HFFc6 (cell line): ENCODE measurements at regions not wholly inside any gene's neighbourhood (a gene's known extent, or its start where the extent isn't known, plus 50 kb on each side); places are given as distances from the start of the nearest gene placed in this dataset.
"Not testable (repeated sequence)": the region's sequence is repeated elsewhere in the genome, so short reads cannot be mapped to it uniquely, and the experiment has no call there.

ENCODE experiments used
- DNase-seq: peaks from one replicate; pipeline ENCODE4 v3.0.0-alpha.2; 2018
- H3K27ac Mint-ChIP-seq: 2 replicates; pipeline ENCODE4 v1.8.0; 2020; ENCODE audit warnings: mild to moderate bottlenecking, mixed read lengths
- H3K27me3 Mint-ChIP-seq: 2 replicates; pipeline ENCODE4 v1.8.0; 2021; ENCODE audit warnings: mild to moderate bottlenecking, moderate library complexity, mixed read lengths; ENCODE audit not compliant: insufficient read depth
- H3K36me3 Mint-ChIP-seq: 2 replicates; pipeline ENCODE4 v1.8.0; 2021; ENCODE audit warnings: low read depth, mixed read lengths
- H3K4me1 Mint-ChIP-seq: 2 replicates; pipeline ENCODE4 v1.8.0; 2020; ENCODE audit warnings: low read depth, mixed read lengths
- H3K4me3 Mint-ChIP-seq: 2 replicates; pipeline ENCODE4 v1.8.0; 2020; ENCODE audit warnings: mild to moderate bottlenecking, moderate library complexity, mixed read lengths
- H3K9me3 Mint-ChIP-seq: 2 replicates; pipeline ENCODE4 v1.8.0; 2020; ENCODE audit warnings: mild to moderate bottlenecking, mixed read lengths
- TF ChIP-seq, protein P1 (sequence below): fragments of 200-600 bp; sonication (generic); IDR thresholded peaks from 2 replicates; pipeline ENCODE4 v1.5.0; 2021; ENCODE audit warnings: antibody characterized with exemption, mild to moderate bottlenecking

DNA sequence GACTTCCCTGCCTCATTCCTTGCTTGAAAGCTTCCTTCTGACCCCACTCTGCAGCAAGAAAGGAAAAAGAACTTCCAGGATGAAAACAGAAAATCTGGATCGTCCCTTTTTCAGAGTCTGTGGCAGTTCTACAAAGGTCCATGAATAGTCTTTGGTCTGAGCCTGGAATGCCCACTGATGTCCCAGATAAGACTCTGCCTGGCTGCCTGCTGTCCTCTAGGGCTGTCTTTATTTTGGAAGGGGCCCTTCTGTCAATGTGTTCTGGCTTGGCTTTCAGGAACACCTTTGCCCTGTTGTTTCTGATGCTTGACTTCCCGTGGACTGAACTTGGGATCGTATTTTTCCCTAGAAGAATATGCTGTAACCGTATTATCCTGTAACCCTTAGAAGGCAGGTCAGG lies 114.7 kb upstream of the LNX1 start:
- Mint-ChIP-seq H3K27me3 (peaks cover 1% of the 10 kb centered on the region; the same call in 1 of the 2 replicates), H3K9me3 (no peaks in the 10 kb centered on the region), H3K4me1 (peaks cover 62% of the 10 kb centered on the region), H3K4me3 (peak overlapping the region; percentile 6; the same call in 1 of the 2 replicates), H3K36me3 (peaks cover 5% of the 10 kb centered on the region), H3K27ac (peak overlapping the region; percentile 75; the same call in 1 of the 2 replicates)
- DNase-seq: no peak
- TF ChIP-seq, protein P1, sequence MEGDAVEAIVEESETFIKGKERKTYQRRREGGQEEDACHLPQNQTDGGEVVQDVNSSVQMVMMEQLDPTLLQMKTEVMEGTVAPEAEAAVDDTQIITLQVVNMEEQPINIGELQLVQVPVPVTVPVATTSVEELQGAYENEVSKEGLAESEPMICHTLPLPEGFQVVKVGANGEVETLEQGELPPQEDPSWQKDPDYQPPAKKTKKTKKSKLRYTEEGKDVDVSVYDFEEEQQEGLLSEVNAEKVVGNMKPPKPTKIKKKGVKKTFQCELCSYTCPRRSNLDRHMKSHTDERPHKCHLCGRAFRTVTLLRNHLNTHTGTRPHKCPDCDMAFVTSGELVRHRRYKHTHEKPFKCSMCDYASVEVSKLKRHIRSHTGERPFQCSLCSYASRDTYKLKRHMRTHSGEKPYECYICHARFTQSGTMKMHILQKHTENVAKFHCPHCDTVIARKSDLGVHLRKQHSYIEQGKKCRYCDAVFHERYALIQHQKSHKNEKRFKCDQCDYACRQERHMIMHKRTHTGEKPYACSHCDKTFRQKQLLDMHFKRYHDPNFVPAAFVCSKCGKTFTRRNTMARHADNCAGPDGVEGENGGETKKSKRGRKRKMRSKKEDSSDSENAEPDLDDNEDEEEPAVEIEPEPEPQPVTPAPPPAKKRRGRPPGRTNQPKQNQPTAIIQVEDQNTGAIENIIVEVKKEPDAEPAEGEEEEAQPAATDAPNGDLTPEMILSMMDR: no peak

DNA sequence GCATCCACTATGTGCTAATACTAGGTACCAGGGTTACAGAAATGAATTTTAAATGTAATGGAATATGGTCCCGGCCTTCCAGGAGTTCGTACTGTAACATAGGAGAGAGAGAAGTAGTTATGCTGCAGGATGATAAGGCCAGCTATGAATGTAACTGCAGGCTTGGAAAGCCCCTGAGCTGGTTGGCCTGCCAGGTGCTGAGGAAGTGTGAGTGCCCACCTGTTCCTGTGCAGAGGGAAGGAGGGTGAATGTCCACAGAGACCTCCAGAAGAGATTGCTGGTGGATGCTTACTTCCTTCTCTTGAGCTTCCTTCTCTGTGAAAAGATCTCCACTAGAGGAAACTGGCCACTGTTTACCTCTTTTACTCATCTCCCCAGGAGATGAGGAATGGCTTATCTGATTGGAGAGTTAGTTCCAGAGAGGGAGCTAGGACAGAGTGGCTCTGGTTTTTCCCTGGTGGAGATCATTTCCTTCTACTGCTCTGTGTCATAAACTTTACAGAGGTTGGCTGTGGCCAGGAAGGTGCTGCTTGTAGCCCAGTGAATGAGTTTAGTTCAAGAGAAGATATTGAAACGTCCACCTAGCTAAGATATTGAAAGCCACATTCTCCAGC lies 114.0 kb upstream of the LNX1 start:
- Mint-ChIP-seq H3K36me3 (peaks cover 10% of the 10 kb centered on the region), H3K27ac (peak overlapping the region; percentile 75), H3K9me3 (no peaks in the 10 kb centered on the region), H3K27me3 (peaks cover 1% of the 10 kb centered on the region; the same call in 1 of the 2 replicates), H3K4me3 (no peak overlapping the region; the same call in 1 of the 2 replicates), H3K4me1 (peaks cover 62% of the 10 kb centered on the region)
- TF ChIP-seq, protein P1: no peak
- peak; percentile 16 for DNase-seq

DNA sequence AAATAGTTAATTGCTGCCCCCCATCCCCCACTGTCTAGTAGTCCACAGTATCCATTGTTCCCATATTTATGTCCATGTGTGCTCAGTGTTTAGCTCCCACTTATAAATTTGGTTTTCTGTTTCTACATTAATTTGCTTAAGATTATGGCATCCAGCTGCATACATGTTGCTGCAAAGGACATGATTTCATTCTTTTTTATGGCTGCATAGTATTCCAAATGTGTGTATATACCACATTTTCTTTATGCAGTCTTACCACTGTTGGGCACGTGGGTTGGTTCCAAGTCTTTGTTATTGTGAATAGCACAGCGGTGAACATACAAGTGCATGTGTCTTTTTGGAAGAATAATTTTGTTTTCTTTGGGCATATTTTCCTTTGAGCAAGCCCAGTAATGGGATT lies 113.0 kb upstream of the LNX1 start:
- Mint-ChIP-seq H3K9me3 (no peaks in the 10 kb centered on the region), H3K36me3 (peaks cover 10% of the 10 kb centered on the region), H3K27ac (no peak overlapping the region), H3K4me1 (peaks cover 62% of the 10 kb centered on the region), H3K27me3 (peaks cover 1% of the 10 kb centered on the region; the same call in 1 of the 2 replicates), H3K4me3 (no peak overlapping the region)
- no peak for DNase-seq
- TF ChIP-seq, protein P1: no peak

DNA sequence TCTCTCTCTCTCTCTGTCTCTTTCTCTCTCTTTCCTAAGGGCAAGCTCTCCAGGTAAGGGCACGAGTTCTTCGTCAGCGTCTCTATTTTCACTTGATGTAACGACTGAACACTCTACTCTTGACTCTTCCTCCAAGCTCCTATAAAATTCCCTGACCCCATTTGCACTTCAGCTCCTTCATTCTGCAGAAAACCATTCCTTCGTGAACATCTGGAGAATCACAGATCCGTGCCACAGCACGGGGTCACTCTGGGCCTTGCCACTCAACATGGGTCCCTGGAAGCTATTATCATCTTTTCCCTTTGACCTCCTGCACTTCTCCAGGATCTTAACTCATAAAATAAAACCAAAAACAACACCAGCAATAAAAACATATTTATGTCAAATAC lies 112.0 kb upstream of the LNX1 start:
- H3K27me3 Mint-ChIP-seq: peaks cover 1% of the 10 kb centered on the region; the same call in 1 of the 2 replicates
- no peak for DNase-seq
- peak overlapping the region; percentile 87 for H3K27ac Mint-ChIP-seq
- TF ChIP-seq, protein P1: no peak
- peaks cover 66% of the 10 kb centered on the region for H3K4me1 Mint-ChIP-seq
- no peaks in the 10 kb centered on the region for H3K9me3 Mint-ChIP-seq
- H3K36me3 Mint-ChIP-seq: peaks cover 10% of the 10 kb centered on the region
- H3K4me3 Mint-ChIP-seq: peak overlapping the region; percentile 72

DNA sequence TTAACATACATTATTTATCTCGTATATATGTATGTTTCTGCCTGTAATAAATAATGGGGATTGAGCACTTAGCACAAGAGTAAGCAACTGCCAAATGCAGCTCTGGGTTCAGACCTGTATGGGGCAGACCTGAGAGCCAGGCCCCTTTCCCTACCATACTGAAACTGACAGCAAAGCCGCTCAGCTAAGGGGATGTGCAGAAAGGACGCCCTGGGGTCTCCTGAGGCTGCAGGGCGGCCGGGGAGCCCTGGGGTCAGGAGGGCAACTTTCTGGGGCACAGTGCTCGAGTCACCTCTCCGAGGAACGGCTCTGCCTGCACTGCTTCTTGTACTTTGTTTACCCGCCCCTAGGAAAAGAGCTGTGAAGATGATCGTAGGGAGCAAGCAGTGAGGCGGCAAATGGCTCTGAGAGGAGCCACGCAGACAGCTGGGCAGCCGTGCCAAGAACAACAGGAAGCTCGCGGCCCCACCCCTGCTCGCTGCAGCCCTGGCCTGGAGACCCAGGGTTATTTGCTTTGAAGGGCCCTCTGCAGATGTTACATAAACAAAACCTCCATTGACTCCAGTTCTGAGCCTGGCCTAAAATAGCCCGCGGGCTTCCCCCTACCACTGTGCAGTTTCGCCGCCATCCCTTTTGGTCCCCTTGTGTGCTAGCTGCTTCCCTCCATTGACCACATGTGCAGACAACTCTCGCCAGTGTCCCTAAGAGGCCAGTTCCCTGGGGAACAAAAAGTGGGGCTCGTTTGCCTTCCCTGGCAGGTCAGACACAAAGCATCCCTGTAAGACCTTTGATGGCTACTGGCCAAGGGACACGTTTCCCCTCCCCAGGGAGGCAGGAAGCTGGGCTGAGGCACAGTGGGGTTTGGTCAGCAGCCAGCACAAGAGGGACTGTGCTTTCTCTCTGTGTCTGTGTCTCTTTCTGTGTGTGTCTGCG lies 111.3 kb upstream of the LNX1 start:
- no peaks in the 10 kb centered on the region; the same call in 1 of the 2 replicates for H3K27me3 Mint-ChIP-seq
- peaks cover 10% of the 10 kb centered on the region for H3K36me3 Mint-ChIP-seq
- peak; percentile 52 for DNase-seq
- peak overlapping the region; percentile 87 for H3K27ac Mint-ChIP-seq
- peaks cover 63% of the 10 kb centered on the region for H3K4me1 Mint-ChIP-seq
- H3K9me3 Mint-ChIP-seq: no peaks in the 10 kb centered on the region
- TF ChIP-seq, protein P1: peak; percentile 31
- peak overlapping the region; percentile 72 for H3K4me3 Mint-ChIP-seq

DNA sequence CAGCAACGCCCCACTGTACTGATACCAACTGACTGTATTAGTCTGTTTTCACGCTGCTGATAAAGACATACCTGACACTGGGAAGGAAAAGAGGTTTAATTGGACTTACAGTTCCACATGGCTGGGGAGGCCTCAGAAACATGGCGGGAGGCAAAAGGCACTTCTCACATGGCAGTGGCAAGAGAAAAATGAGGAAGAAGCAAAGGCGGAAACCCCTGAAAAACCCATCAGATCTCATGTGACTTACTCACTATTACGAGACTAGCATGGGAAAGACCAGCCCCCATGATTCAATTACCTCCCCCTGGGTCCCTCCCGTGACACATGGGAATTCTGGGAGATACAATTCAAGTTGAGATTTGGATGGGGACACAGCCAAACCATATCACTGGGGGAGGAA lies 110.0 kb upstream of the LNX1 start:
- DNase-seq, H3K36me3 Mint-ChIP-seq, H3K27ac Mint-ChIP-seq, H3K4me3 Mint-ChIP-seq, H3K27me3 Mint-ChIP-seq, H3K9me3 Mint-ChIP-seq: not testable (repeated sequence)
- peaks cover 50% of the 10 kb centered on the region for H3K4me1 Mint-ChIP-seq

DNA sequence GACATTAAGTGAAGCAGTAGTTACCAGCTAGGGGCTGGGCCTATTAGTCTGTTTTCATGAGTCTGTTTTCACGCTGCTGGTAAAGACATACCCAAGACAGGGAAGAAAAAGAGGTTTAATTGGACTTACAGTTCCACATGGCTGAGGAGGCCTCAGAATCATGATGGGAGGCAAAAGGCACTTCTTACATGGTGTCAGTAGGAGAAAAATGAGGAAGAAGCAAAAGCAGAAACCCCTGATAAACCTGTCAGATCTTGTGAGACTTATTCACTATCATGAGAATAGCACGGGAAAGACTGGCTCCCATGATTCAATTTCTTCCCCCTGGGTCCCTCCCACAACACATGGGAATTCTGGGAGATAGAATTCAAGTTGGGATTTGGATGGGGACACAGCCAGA lies 108.0 kb upstream of the LNX1 start:
- not testable (repeated sequence) for H3K9me3 Mint-ChIP-seq, DNase-seq

More for the DNA sequence above, 108.0 kb upstream of the LNX1 start:
- H3K4me3 Mint-ChIP-seq, H3K27me3 Mint-ChIP-seq, H3K36me3 Mint-ChIP-seq, H3K27ac Mint-ChIP-seq: not testable (repeated sequence)
- peaks cover 46% of the 10 kb centered on the region for H3K4me1 Mint-ChIP-seq
